Vagina (tissue), 2 donors: ENCODE measurements at regions not wholly inside any gene's neighbourhood (a gene's known extent, or its start where the extent isn't known, plus 50 kb on each side); places are given as distances from the start of the nearest gene placed in this dataset.

Source experiments
- POLR2AphosphoS5 ChIP-seq, 2 donors: sonication (generic); formaldehyde crosslinking; IDR thresholded peaks; one replicate each; pipeline ENCODE4 v1.9.0; 2017; ENCODE audit warnings: antibody characterized with exemption in 2 of 2, mild to moderate bottlenecking in 2 of 2, low read depth in 1 of 2; ENCODE audit not compliant: insufficient read depth in 1 of 2
- TF ChIP-seq, protein P1 (sequence below), 3 experiments: fragments of 450-650 bp in 2 of 3; fragments of 200-600 bp in 1 of 3; sonication (generic) in 1 of 3; IDR thresholded peaks; one replicate each; pipeline ENCODE4 v1.5.1; 2017 to 2019; ENCODE audit warnings: antibody characterized with exemption in 3 of 3, mild to moderate bottlenecking in 2 of 3, moderate library complexity in 2 of 3

DNA sequence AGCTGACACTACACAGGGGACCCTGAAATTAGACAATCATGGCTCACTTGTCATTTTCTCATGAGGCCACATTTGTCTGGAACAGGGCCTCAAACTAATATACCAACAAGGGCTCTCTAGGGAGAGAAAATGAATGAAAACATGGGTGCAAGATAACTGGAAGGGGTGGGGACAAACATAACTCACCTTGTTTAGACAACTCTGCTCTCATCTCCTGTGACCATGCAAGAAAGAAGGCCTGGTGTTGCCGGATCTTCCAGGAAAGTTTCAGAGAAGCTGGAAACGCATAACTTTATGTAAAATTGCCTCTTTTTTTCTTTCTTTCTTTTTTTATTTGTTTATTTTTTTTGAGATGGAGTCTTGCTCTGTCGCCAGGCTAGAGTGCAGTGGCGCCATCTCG is 80.4 kb upstream of the SPRED2 start:
- TF ChIP-seq POLR2AphosphoS5 (IDR thresholded peaks at IDR 0.05; ENCODE audit: insufficient read depth in 1 of 2, low read depth in 1 of 2) = no peak
- TF ChIP-seq, protein P1, sequence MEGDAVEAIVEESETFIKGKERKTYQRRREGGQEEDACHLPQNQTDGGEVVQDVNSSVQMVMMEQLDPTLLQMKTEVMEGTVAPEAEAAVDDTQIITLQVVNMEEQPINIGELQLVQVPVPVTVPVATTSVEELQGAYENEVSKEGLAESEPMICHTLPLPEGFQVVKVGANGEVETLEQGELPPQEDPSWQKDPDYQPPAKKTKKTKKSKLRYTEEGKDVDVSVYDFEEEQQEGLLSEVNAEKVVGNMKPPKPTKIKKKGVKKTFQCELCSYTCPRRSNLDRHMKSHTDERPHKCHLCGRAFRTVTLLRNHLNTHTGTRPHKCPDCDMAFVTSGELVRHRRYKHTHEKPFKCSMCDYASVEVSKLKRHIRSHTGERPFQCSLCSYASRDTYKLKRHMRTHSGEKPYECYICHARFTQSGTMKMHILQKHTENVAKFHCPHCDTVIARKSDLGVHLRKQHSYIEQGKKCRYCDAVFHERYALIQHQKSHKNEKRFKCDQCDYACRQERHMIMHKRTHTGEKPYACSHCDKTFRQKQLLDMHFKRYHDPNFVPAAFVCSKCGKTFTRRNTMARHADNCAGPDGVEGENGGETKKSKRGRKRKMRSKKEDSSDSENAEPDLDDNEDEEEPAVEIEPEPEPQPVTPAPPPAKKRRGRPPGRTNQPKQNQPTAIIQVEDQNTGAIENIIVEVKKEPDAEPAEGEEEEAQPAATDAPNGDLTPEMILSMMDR (IDR thresholded peaks at IDR 0.05) = no peak
